HPDE6-E6E7 (cell line): ENCODE measurements at regions not wholly inside any gene's neighbourhood (a gene's known extent, or its start where the extent isn't known, plus 50 kb on each side); places are given as distances from the start of the nearest gene placed in this dataset.
"Not testable (repeated sequence)": the region's sequence is repeated elsewhere in the genome, so short reads cannot be mapped to it uniquely, and the experiment has no call there.

Experiments used
- DNase-seq: peaks from one replicate; pipeline ENCODE4 v3.0.0; 2011; ENCODE audit warnings: missing footprints; ENCODE audit errors: extremely low spot score

DNA sequence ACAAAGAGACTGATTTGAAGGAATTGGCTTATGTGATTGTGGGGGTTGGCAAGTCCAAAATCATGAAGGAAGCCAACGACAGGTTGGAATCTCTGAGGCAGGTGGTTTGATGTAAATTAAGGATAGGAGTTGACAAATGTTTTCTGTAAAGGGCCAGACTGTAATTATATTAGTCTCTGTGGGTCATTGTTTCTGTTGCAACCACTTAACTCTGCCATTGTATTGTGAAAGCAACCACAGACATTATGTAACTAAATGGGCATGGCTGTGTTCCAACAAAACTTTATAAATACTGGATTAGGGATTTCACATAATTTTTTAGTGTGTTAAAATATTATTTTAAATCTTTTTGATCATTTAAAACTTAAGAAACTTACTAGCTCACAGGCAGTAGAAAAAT lies 199.2 kb upstream of the MYLIP start:
- DNase-seq = no peak

DNA sequence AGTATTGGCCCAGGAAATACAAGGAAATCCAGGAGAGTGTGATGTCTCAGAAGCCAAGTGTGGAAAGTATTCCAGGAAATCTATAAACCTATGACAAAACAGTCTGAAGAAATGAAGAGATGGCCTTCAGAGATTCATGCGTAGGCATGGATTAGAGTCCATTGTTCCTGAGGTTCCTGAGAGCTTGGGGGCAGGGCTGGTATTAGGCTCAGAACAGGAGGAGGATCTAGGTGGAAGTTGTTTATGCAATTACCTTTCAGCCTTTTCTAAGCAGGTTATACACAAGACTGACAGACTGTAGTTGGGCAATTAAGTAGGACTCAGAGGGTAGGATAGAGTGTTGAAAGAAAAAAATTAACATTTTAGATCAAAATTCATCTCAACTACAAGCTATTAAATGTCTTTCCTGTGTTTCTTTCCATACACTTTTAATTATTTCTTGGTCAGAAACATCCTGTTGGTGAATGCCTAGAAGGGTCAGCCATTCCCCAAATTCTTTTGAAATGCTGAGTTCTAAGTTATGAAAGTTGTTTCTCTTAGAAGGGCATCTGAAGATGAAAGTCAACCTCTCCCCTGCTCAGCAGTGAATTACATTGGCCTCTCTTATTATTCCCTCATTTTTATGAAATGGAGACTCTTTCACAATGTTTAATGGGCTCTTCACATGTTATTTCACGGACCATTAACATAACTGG lies 201.2 kb upstream of the MYLIP start:
- no peak for DNase-seq

DNA sequence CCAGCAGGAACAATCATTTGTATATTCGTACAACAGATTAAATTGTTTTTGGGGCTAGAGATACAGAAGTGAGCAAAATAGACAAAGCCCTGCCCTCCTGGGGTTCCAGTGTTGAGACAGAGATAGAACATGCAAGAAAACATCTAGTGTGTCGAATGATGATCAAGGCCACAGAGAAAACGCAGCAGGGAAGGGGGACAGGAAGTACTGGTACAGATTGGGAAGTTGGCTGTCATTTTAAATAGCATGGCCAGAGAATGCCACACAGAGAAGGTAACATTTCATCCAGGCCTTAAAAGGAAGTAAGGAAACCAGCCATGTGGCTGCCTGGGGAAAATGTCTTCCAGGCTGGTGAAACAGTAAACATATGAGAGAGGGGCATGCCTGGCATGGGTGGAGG lies 202.6 kb upstream of the MYLIP start:
- DNase-seq = no peak

DNA sequence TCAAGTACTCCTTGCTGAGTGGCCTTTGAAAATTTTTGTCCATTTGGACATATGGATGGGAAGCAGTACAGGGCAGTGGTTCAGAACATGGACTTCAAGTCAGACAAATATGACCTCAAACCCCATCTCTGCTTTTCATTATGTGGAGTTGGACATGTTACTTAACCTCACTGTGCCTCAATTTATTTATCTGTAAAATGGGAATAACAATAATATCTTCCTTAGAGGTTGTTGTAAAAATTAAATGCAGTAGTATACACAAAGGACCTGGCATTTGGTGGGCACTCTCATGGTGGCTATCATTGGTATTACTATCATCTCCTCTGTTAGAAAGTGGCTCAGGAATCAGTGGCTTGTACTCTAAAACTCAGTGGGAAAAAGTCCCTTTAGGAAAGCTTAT lies 204.0 kb upstream of the MYLIP start:
- no peak for DNase-seq

DNA sequence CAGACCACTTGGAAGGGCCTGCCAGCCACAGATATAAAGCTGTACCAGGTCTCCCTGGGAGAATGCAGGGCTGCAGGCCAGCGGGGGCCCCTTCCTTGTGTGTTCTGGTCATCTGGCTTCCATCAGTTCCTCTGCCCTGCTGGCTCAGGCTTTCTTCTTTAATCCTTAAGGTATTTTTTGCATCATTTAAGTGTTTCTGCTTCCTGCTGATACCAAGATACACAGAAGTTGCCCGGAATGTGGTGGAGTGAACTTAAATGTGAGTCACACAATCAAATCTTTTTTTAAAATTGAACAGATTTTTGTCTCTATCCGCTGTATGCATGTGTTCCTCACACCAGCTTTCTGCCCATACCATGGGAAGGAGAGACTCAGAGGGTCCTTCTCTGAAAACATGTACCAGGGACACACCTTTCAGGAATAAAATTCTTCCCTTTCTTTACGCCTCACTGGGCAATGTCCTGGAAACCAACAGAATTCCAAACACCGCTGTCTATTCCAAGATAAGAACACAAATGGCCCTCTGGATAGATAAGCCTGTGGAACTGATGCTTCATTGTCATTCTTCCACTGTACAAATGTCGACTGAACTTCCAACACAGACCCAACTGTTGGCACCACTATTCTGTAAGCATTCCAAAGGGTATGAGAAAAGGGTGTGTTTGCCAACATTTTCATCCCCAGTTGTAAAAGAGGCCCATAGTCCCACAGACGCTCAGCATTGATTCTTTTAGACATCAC lies 206.2 kb upstream of the MYLIP start:
- no peak for DNase-seq

DNA sequence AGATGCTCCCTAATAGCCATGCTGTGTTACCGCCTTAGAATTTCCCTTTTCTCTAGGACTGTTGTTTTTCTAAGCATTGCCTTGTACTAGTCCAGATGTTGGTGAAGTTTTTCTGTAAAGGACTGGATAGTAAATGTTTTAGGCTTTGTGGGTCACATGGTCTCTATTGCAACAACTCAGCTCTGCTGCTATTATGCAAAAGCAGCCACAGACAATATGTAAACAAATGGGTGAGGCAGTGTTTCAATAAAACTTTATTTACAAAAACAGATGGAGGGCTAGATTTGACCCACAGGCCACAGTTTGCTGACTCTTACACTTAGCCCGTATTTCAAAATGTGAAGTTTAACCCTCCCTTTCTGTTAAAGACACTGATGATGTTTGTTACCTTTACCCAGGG lies 207.6 kb upstream of the MYLIP start:
- no peak for DNase-seq

DNA sequence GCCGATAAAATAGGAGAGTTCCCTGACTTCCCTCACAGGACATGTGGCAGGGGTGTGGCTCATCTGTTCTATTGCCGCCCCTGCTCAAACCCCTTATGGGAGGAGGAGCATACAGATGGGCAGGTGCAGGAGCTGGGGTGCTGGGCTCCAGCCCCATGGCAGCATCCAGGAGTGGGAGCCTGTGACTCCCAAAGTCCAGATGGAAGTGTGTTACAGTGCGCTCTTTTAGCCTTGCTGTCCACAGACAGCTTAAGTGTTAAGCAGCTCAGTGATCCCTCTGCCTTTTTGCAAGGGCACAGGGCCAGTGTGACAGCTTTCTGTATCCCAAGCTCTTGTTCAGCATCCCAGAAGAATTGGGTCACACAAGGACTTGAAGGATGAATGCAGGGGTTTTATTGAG lies 212.3 kb upstream of the MYLIP start:
- DNase-seq = no peak

DNA sequence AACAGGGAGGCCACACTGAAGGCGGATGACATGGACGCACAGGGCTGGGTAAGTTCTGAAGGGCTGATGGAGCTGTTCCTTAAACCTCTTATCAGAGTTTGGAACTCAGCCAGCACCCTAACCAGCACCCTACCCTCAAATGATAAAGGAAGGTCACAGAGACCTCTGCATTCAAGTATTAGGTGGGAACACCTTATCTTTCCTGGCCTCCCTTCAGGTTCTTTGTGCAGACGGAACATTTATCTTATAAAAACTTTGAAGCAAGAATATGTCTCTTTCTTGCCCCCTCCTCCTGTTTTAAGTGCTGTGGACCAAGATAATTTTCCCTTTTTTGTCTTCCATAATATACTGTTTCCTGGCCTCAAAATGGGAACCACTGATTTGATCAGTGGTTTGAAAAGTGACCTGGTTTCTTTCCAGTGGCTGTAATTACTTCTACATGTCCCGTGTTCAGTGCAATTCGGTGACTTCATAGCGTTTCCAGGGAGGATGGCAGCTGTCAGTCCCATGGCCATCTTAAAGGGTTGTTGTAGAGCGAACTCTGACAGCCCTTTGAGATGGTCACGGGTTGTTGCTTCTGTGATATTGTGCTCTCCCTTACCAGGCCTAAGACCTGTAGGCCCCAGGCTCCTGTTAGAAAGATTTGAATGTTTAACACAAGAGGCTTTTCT lies 213.2 kb upstream of the MYLIP start:
- DNase-seq = no peak

DNA sequence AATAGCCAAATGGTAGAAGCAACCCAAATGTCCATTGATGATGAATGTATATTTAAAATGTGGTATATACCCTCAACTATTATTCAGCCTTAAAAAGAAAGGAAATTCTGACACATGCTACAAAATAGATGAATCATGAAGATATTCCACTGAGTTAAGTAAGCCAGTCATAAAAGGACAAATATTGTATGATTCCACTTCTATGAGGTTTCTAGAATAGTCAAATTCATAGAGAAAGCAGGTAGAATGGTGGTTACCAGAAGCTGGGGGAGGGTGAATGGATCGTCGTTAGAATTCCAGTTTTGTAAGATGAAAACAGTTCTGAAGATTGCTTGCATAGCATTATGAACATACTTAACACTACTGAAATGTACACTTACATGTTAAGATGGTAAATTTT lies 214.3 kb upstream of the MYLIP start:
- no peak for DNase-seq

DNA sequence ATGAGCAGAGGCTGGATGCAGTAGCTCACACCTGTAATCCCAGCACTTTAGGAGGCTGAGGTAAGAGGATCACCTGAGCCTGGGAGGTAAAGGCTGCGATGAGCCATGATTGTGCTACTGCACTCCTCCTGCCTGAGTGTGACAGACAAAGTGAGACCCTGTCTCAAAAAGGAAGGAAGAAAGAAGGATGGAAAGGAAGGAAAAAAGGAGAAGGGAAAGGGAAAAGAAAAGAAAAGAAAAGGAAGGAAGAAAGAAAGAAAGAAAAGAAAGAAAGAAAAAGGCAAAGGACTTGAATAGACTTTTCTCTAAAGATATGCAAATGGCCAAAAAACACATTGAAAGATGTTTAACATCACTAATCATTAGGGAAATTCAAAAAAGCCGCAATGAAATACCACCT lies 215.3 kb upstream of the MYLIP start:
- no peak for DNase-seq

DNA sequence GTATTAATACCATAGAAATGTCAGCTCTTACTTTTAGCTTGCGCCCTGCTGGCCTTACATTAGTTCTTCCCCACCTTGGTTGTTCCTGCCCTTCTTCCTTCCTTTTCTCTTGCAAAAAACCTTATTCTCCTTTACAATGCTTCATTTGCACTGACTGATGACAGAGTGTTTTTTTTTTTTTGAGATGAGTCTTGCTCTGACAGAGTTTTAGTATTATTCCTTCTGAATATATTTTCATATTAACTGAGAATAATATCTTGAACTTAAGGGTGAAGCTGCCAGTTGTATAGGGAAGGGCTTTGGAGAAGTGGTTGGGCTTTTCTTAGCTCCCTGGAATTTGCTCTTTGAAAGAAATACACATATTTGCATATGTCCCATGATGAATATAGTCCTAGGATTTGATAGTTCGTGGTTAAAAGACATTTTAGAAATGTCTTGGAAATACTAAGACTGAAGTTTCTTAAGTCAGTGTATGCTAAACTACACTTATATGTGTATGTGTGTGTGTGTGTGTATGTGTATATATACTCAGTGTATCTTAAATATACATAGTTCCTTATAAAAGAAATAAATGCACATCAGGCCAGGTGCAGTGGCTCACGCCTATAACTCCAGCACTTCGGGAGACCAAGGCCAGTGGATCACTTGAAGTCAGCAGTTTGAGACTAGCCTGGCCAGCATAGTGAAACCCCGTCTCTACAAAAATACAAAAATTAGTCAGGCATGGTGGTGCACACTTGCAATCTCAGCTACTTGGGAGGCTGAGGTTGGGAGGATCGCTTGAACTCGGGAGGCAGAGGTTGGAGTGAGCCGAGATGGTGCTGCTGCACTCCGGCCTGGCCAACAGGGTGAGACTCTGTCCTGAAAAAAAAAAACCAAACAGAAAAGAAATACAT lies 216.1 kb upstream of the MYLIP start:
- DNase-seq = no peak

DNA sequence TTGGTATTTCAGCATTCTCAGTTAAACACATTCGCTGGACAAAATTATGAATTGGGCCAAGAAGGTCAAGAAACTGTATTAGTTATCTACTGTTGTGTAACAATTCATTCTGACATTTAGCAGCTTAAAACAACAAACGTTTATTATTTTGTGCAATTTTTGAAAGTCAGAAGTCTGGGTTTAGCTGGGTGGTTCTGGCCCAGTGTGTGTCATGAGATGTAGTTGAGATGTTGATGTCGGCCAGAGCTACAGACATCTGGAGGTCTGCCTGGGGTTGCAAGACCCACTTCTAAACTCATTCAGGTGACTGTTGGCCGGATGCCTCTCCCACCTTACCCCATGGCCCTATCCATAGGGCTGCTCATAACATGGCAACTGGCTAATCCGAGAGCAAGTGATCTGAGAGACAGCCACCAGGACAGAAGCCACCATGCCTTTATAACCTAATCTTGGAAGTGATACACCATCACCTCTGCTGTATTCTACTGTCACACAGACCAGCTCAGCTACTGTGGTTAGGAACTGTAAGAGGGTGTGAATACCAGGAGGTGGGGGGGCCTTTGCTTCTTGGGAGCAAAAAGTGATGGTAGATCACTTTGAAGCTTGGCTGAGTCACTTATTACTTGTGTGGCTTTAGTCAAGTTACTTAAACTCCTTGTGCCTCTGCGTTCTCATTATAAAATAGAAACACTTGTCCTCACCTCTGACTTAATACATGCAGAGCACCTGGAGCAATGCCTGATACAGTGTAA lies 217.0 kb upstream of the MYLIP start:
- no peak for DNase-seq

DNA sequence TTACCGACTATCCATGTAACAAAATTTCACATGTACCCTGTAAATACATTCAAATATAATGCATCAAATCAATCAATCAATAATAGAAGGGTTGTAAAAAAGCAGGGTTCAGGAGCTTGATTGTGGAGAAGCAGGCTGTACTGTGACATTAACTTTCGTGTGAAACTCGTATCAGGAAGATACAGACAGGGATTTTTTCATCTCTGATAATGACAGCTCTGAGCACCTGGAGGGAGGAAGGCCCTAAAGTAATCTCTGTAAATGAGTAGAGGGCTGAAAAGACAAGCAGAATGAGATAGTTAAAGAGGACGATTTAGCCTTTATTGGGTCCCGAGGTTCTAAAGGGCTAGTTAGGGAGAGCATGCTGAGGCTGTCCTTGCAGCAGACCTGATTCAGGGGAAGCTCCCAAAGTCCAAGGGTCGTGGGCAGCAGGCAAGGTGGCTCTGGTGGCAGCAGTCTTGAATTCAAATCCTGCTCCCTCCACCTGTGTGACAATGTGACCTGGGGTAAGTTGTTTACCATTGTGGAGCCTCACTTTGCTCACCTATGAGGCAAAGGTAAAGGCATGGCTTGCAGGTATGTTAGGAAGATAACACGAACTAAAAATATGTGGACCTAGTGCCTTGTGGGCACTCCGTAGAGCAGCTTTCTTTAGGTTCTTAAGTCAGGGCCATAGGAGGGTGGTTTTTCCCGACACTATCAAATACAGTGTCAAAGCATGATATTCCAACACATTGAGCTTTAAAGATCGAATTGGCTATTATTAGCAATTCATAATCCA lies 219.4 kb upstream of the MYLIP start:
- no peak for DNase-seq

DNA sequence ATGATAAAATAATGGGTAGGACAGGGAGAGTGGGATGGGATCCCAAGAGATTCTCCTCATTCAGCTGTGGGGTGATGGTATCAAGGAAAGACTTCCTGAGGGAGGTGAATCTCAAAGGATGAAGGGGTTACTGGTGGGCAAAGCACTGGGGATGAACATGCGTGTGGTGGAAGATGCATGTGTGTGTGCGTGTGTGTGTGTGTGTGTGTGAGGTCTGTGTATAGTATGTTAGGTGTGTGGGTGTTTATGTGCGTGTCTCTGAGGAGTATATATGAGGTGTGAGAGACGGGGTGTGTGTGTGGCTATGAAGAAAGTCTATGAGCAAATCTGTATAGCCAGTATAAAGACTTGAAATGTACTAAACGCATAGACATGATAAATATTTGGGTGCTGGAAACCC lies 220.0 kb upstream of the MYLIP start:
- DNase-seq = no peak

DNA sequence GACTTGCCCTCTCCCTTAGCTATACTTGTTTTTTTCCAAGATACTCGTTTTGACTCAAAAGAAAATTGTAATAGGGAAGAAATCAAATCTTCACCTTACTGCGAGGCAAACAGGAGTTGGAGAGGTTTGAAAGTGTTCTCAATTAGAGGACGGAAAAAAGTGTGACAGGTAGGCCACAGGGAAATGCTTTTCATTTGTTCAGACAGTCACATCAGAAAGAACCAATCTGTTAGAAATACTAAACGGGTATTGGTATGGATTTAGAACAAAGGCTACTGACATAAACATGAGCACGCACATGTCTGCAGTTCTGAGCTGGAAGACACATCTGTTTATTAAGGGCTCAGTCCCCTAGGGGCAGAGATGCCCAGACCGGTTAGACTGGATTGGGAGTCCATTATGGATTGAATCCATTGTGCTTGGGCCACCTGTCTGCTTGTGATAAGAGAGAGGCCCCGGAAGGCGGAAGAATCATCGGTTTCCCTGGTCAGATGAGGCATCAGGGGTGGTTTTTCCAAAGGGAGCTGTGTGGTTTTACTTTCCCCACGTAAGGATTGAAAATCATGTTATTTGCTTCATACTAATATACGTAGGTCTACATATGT lies 220.9 kb upstream of the MYLIP start:
- DNase-seq = peak; percentile 59

DNA sequence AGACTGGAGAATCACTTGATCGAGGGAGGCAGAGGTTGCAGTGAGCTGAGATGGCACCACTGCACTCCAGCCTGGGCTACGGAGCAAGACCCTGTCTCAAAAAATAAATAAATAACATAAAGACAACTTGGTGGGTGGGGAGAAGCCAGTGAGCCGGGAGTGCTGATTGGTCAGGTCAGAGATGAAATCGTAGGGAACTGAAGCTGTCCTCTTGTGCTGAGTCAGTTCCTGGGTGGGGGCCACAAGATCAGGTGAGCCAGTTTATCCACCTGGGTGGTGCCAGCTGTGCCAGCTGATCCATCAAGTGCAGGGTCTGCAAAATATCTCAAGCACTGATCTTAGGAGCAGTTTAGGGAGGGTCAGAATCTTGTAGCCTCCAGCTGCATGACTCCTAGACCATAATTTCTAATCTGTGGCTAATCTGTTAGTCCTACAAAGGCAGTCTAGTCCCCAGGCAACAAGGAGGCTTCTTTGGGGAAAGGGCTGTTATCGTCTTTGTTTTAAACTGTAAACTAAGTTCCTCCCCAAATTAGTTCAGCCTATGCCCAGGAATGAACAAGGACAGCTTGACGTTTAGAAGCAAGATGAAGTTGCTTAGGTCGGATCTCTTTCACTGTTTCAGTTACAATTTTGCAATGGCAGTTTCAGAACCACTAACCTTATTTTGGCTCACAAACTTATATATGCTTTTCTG lies 221.5 kb upstream of the MYLIP start:
- not testable (repeated sequence) for DNase-seq

DNA sequence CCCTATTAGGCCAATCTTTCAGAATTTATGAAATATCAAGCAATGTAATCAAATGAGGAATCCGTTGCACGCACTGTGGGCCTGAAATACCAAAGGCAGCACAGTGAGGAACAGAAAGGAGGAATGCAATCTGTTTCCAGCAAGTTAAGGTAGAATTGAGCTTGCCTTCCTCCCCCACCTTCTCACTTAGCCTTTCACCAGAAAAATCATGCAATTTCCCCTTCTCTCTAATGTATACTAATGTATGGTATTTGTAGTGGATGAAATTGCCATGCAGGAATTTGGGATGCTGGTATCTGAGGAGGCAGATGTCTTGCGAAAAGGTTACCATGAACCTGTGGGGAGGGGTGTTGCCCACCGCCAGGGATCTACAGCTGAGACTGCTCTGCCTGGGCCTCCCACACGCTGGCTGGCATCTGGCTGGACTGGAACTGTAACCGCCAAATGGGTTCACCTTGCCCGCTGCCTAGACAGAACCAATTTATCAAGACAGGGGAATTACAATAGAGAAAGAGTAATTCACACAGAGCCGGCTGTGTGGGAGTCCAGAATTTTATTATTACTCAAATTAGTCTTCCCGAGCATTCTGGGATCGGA lies 222.4 kb upstream of the MYLIP start:
- no peak for DNase-seq

DNA sequence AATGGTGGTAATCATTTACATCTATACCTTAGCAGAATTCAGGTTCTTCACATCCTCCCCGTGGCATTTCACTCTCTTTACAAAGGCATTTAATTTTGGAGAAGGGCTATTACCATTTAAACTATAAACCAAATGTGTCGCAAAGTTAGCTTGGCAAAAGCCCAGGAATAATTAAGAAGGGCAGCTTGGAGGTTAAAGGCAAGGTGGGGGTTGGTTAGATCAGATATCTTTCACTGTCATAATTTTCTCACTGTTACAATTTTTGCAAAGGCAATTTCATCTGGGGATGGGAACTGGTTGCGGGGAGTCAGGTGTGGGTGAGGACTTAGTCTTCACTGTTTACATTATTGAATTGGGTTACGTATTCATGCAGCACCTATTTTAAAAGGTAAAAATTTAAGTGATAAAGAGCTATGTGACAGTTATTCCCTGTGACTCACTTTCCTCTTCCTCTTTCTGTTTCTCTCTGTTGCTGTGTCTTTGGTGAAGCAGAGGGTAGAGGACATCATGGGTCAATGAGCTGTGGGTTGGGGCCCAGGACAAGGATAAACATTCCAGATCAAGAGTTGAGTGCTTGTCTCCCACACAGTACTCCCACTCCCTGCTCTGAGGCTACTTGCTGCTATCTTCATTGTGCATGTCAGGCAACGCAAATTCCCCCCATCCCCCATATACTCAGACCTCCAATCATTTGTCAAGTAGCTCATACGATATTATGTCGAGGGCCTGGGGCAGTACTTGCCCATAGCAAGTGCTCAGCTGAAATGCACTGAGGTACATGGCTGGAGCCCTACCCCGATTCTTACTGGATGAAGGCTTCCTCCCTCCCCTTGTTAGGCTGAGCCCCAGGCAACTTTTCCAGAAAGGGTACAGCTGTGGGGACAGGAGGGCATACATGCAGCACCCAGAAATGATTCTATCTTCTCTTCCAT lies 223.1 kb upstream of the MYLIP start:
- no peak for DNase-seq
